Keratinocyte (primary cell): ENCODE measurements at regions not wholly inside any gene's neighbourhood (a gene's known extent, or its start where the extent isn't known, plus 50 kb on each side); places are given as distances from the start of the nearest gene placed in this dataset.

Source experiments
- CTCF ChIP-seq, 3 experiments: IDR thresholded peaks in 1 of 3; conservative IDR thresholded peaks in 1 of 3; optimal IDR thresholded peaks in 1 of 3; 2 replicates in 2 of 3; 3 replicates in 1 of 3; pipeline versions ENCODE3 to v1.5.1; 2011; ENCODE audit warnings: low read length in 3 of 3, mild to moderate bottlenecking in 3 of 3, moderate library complexity in 2 of 3, control low read depth in 1 of 3, inconsistent platforms in 1 of 3; ENCODE audit not compliant: insufficient read depth in 2 of 3; ENCODE audit errors: extremely low read depth in 1 of 3
- EZH2 ChIP-seq: IDR thresholded peaks from one replicate; pipeline ENCODE4 v1.6.1; 2012; ENCODE audit warnings: inconsistent platforms, mild to moderate bottlenecking, low read length, moderate library complexity

- TF ChIP-seq CTCF (optimal IDR thresholded peaks at IDR 0.05 in 1 of 3, IDR thresholded peaks at IDR 0.05 in 1 of 3, conservative IDR thresholded peaks at IDR 0.05 in 1 of 3; ENCODE audit: extremely low read depth in 1 of 3, insufficient read depth in 2 of 3, low read length in 3 of 3) (no peak), EZH2 (no peak)
Measured at GRCh38 chr9:680106-680505, 161.4 kb upstream of the DMRT1 start.
